ENCODE measurements at regions not wholly inside any gene's neighbourhood (a gene's known extent, or its start where the extent isn't known, plus 50 kb on each side); places are given as distances from the start of the nearest gene placed in this dataset.

DNA sequence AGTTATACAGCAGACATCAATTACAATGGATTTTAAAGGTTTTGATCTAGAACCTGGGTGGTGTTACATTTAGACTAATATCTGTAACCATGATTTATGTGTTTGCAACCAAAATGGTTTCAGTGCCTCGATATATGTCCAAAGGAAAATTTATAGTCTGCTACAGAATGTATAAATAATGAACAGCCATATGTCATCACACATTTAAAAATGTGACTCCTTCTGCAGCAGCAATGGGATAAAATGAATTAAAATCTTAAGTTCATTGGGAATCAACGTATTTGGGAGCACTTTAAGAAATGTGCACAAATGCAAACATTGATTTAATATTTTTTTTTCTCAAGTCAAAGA, 610.2 kb downstream of the TMEM114 start:
- TF ChIP-seq FOXP2 (optimal IDR thresholded peaks at IDR 0.05; ENCODE audit: borderline replicate concordance, extremely low read depth, extremely low read length, insufficient read depth) (no peak), POLR2AphosphoS5 (IDR thresholded peaks at IDR 0.05; ENCODE audit: low read depth, low read length) (no peak), SIN3A (IDR thresholded peaks at IDR 0.05; ENCODE audit: borderline replicate concordance, insufficient read depth, low read length) (no peak), TAF1 (IDR thresholded peaks at IDR 0.05; ENCODE audit: borderline replicate concordance, insufficient read depth, low read length) (no peak)
- TF ChIP-seq, protein P1, sequence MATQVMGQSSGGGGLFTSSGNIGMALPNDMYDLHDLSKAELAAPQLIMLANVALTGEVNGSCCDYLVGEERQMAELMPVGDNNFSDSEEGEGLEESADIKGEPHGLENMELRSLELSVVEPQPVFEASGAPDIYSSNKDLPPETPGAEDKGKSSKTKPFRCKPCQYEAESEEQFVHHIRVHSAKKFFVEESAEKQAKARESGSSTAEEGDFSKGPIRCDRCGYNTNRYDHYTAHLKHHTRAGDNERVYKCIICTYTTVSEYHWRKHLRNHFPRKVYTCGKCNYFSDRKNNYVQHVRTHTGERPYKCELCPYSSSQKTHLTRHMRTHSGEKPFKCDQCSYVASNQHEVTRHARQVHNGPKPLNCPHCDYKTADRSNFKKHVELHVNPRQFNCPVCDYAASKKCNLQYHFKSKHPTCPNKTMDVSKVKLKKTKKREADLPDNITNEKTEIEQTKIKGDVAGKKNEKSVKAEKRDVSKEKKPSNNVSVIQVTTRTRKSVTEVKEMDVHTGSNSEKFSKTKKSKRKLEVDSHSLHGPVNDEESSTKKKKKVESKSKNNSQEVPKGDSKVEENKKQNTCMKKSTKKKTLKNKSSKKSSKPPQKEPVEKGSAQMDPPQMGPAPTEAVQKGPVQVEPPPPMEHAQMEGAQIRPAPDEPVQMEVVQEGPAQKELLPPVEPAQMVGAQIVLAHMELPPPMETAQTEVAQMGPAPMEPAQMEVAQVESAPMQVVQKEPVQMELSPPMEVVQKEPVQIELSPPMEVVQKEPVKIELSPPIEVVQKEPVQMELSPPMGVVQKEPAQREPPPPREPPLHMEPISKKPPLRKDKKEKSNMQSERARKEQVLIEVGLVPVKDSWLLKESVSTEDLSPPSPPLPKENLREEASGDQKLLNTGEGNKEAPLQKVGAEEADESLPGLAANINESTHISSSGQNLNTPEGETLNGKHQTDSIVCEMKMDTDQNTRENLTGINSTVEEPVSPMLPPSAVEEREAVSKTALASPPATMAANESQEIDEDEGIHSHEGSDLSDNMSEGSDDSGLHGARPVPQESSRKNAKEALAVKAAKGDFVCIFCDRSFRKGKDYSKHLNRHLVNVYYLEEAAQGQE (IDR thresholded peaks at IDR 0.05; ENCODE audit: insufficient read depth in 1 of 2, low read depth in 2 of 2, low read length in 2 of 2): no peak

DNA sequence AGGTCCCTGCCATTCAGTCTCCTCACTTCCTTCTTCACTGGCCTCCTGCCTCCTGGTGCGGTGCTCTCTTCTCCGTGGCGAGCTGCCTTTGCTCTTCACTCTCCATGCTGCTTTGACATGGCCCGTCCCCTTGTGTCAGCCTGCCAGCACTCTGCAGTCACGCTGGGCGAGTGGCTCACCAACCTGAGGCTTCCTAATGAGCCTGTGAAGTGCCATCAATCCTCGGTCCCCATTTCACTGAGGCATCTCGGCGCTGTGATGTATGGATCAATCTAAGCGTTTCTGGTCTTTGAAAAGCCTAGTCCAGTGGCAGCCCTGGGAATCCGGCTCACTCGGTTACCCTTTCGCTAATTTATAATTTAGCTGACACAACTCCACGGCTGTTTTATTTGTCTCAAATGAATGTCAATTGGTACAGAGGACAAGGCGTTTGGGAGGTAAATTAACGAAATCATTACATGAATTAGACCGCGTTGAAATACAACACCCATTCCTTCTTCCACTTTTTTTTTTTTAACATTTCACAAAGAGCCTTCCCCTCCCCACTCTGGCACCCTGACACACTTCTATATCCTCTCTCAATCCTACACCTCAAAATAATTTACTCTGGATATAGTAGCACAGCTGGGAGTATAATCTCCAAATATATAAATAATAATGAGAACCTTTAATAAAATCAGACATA, 610.7 kb downstream of the TMEM114 start:
- no peak for TF ChIP-seq SIN3A (IDR thresholded peaks at IDR 0.05; ENCODE audit: borderline replicate concordance, insufficient read depth, low read length)
- TF ChIP-seq FOXP2 (optimal IDR thresholded peaks at IDR 0.05; ENCODE audit: borderline replicate concordance, extremely low read depth, extremely low read length, insufficient read depth): no peak
- TF ChIP-seq, protein P1 (IDR thresholded peaks at IDR 0.05; ENCODE audit: insufficient read depth in 1 of 2, low read depth in 2 of 2, low read length in 2 of 2): no peak
- no peak for TF ChIP-seq POLR2AphosphoS5 (IDR thresholded peaks at IDR 0.05; ENCODE audit: low read depth, low read length)
- no peak for TF ChIP-seq TAF1 (IDR thresholded peaks at IDR 0.05; ENCODE audit: borderline replicate concordance, insufficient read depth, low read length)

DNA sequence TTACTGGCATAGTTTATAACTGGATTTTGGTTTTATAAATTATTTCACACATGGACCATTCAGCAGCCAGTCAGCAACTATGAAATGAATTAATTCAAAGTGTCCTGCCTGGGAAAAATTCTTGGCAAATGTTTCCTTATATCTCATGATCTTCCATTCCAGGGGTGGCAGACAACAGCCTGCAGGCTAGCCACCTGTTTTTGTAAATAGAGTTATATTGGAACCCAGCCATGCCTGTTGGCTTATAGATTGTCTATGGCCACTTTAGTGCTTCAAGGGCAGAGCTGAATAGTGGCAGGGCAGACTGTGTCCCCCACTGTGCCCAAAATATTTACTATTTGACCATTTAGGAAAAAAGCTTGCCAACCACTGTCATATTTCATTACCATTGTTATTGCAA, 613.7 kb downstream of the TMEM114 start:
- TF ChIP-seq TAF1 (IDR thresholded peaks at IDR 0.05; ENCODE audit: borderline replicate concordance, insufficient read depth, low read length) (no peak), FOXP2 (optimal IDR thresholded peaks at IDR 0.05; ENCODE audit: borderline replicate concordance, extremely low read depth, extremely low read length, insufficient read depth) (no peak), POLR2AphosphoS5 (IDR thresholded peaks at IDR 0.05; ENCODE audit: low read depth, low read length) (no peak), SIN3A (IDR thresholded peaks at IDR 0.05; ENCODE audit: borderline replicate concordance, insufficient read depth, low read length) (no peak)
- TF ChIP-seq, protein P1 (IDR thresholded peaks at IDR 0.05; ENCODE audit: insufficient read depth in 1 of 2, low read depth in 2 of 2, low read length in 2 of 2): no peak

DNA sequence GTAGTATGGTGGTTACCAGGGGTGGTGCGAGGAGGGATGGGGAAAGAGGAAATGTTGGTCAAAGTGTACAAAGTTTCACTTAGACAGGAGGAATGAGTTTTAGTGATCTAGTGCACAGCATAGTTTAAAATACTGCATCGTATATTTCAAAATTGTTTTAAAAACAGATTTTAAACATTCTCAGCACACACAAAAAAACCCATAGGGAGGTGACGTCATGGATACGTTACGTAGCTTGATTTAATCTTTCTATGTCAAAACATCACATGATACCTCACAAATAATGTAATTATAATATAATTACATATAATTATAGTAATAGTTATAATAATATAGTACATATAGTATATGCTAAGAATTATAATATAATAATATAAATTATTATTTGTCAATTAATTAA, 614.2 kb downstream of the TMEM114 start:
- TF ChIP-seq FOXP2 (optimal IDR thresholded peaks at IDR 0.05; ENCODE audit: borderline replicate concordance, extremely low read depth, extremely low read length, insufficient read depth) (no peak), TAF1 (IDR thresholded peaks at IDR 0.05; ENCODE audit: borderline replicate concordance, insufficient read depth, low read length) (no peak), SIN3A (IDR thresholded peaks at IDR 0.05; ENCODE audit: borderline replicate concordance, insufficient read depth, low read length) (no peak), POLR2AphosphoS5 (IDR thresholded peaks at IDR 0.05; ENCODE audit: low read depth, low read length) (no peak)
- TF ChIP-seq, protein P1 (IDR thresholded peaks at IDR 0.05; ENCODE audit: insufficient read depth in 1 of 2, low read depth in 2 of 2, low read length in 2 of 2): no peak

Measured in PFSK-1 (cell line).